ENCODE measurements at regions not wholly inside any gene's neighbourhood (a gene's known extent, or its start where the extent isn't known, plus 50 kb on each side); places are given as distances from the start of the nearest gene placed in this dataset.

DNA sequence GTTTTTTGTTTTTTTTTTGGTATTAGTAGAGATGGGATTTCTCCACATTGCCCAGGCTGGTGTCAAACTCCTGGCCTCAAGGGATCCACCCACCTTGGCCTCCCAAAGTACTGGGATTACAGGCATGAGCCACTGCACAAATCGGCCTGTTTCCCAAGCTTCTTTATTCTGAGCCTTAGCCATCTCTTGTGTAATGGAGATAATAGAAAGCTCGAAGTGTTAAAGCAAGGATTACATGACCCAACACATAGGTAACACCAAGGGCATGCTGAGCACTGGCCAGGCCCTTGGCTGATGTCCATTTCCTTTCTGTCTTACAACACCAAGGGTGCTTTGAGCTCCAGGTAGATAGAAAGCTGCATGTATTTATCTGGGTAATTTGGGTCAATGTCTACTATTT lies 187.8 kb upstream of the MEX3C start:
- intact Hi-C loops (cut with DNase I), result no loop called here
- 83% methylated on average over 2 of the region's 2 CpGs for WGBS
- TF ChIP-seq POLR2A (IDR thresholded peaks at IDR 0.05; ENCODE audit: low read depth), result no peak
- H3K27ac ChIP-seq (replicated peaks in 1 of 4), result no peak overlapping the region
- no peaks in the 10 kb centered on the region for H3K4me1 ChIP-seq
- no peaks in the 10 kb centered on the region for H3K36me3 ChIP-seq
- no peak overlapping the region for H3K4me3 ChIP-seq
- no peaks in the 10 kb centered on the region for H3K27me3 ChIP-seq
- no peak for DNase-seq (ENCODE audit: extremely low spot score)
- no peaks in the 10 kb centered on the region for H3K9me3 ChIP-seq

DNA sequence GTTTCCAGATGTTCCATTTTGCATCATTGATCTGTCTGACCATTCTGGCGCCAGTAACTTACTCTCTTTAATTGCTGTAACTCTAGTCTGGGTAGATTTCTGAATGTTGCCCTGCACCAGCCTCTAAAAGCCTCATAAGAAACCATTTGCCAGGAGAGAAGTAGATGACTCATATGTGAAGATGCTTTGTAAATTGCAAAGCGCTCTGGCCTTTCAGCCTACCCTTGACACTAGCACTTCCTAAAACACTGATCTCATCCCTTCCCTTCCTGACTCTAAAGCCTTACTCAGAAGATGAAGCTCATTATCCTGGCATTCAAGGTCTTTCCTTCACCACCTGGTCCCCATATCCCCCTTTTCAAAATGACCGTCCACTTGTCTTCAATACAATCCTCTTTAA lies 193.2 kb upstream of the MEX3C start:
- WGBS, result 70% methylated on average over 3 of the region's 3 CpGs
- intact Hi-C loops (cut with DNase I), result no loop called here
- DNase-seq (ENCODE audit: extremely low spot score), result no peak

DNA sequence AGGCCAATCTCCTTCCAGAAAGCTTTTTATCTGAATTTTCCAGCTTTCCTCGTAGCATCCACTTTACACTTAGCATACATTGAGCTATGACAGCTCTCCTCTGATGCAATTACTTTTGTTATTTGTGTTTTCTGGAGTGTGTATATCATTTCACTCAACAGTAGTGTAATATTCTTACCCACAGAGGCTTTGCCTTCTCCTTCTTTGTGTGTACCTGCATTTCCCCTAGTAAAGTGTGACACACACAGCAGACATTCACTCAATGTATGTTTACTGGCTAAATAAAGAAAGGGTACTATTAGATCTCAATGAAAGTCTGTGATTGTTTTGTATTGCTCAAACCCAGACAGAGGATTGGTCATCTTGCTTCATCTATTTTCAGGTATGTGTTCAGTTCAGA lies 193.7 kb upstream of the MEX3C start:
- Histone ChIP-seq H3K9me3 (no peaks in the 10 kb centered on the region), H3K27me3 (no peaks in the 10 kb centered on the region), H3K4me1 (no peaks in the 10 kb centered on the region), H3K4me3 (no peak overlapping the region), H3K27ac (replicated peaks in 1 of 4) (no peak overlapping the region), H3K36me3 (no peaks in the 10 kb centered on the region)
- 77% methylated on average over 1 of the region's 1 CpG for WGBS
- intact Hi-C loops (cut with DNase I), result no loop called here
- DNase-seq (ENCODE audit: extremely low spot score), result no peak
- TF ChIP-seq EP300 (IDR thresholded peaks at IDR 0.05), result no peak
- TF ChIP-seq POLR2AphosphoS5 (IDR thresholded peaks at IDR 0.05), result no peak
- TF ChIP-seq POLR2A (IDR thresholded peaks at IDR 0.05; ENCODE audit: low read depth), result no peak
- no peak for TF ChIP-seq CTCF (IDR thresholded peaks at IDR 0.05)

More for the DNA sequence above, 193.2 kb upstream of the MEX3C start:
- Histone ChIP-seq H3K27me3 (no peaks in the 10 kb centered on the region), H3K4me1 (no peaks in the 10 kb centered on the region), H3K36me3 (no peaks in the 10 kb centered on the region), H3K4me3 (no peak overlapping the region), H3K9me3 (no peaks in the 10 kb centered on the region), H3K27ac (replicated peaks in 1 of 4) (no peak overlapping the region)
- no peak for TF ChIP-seq POLR2A (IDR thresholded peaks at IDR 0.05; ENCODE audit: low read depth)
- TF ChIP-seq EP300 (IDR thresholded peaks at IDR 0.05), result no peak
- TF ChIP-seq CTCF (IDR thresholded peaks at IDR 0.05), result no peak
- no peak for TF ChIP-seq POLR2AphosphoS5 (IDR thresholded peaks at IDR 0.05)

DNA sequence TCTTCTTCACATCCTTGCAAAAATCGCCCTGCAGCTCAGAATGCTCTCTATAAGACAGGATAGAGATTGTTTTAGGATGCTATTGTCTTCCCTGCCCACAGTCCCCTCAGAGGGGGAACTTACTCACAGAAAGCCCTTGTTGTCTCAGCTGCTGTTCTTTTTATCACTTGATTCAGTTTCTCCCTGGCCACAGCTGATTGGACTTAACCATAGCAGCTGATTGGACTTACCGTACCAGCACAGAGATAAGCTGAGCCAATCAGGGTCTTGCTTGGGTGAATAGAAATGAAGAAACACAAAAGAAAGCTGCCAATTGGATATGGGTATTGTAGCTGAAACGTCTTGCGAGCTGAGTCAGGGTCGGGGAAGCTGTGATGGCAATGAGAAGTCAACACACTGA lies 194.2 kb upstream of the MEX3C start:
- Histone ChIP-seq H3K27me3 (no peaks in the 10 kb centered on the region), H3K27ac (replicated peaks in 1 of 4) (no peak overlapping the region), H3K4me1 (no peaks in the 10 kb centered on the region), H3K9me3 (no peaks in the 10 kb centered on the region), H3K4me3 (no peak overlapping the region), H3K36me3 (no peaks in the 10 kb centered on the region)
- intact Hi-C loops (cut with DNase I), result no loop called here
- no peak for DNase-seq (ENCODE audit: extremely low spot score)
- 79% methylated on average over 5 of the region's 5 CpGs for WGBS
- no peak for TF ChIP-seq EP300 (IDR thresholded peaks at IDR 0.05)
- no peak for TF ChIP-seq POLR2A (IDR thresholded peaks at IDR 0.05; ENCODE audit: low read depth)
- no peak for TF ChIP-seq CTCF (IDR thresholded peaks at IDR 0.05)
- TF ChIP-seq POLR2AphosphoS5 (IDR thresholded peaks at IDR 0.05), result no peak

- no peaks in the 10 kb centered on the region for H3K27me3 ChIP-seq
- 78% methylated on average over 4 of the region's 4 CpGs for WGBS
- intact Hi-C loops (cut with DNase I), result no loop called here
These were observed 200.0 kb upstream of the MEX3C start for GRCh38 chr18:51397347-51397962.

More at GRCh38 chr18:51397347-51397962, 200.0 kb upstream of the MEX3C start:
- DNase-seq (ENCODE audit: extremely low spot score), result no peak
- no peak for TF ChIP-seq CTCF (IDR thresholded peaks at IDR 0.05)
- TF ChIP-seq POLR2A (IDR thresholded peaks at IDR 0.05; ENCODE audit: low read depth), result no peak
- TF ChIP-seq EP300 (IDR thresholded peaks at IDR 0.05), result no peak
- TF ChIP-seq POLR2AphosphoS5 (IDR thresholded peaks at IDR 0.05), result no peak
- Histone ChIP-seq H3K36me3 (no peaks in the 10 kb centered on the region), H3K4me3 (no peak overlapping the region), H3K4me1 (no peaks in the 10 kb centered on the region), H3K27ac (replicated peaks in 1 of 4) (no peak overlapping the region), H3K9me3 (no peaks in the 10 kb centered on the region)

All from esophagus muscularis mucosa (tissue), 4 donors.